Glomerular visceral epithelial cell (primary cell): ENCODE measurements at regions not wholly inside any gene's neighbourhood (a gene's known extent, or its start where the extent isn't known, plus 50 kb on each side); places are given as distances from the start of the nearest gene placed in this dataset.

ENCODE experiments used
- DNase-seq: peaks from one replicate; pipeline ENCODE4 v3.0.0-alpha.2; 2016; ENCODE audit errors: extremely low spot score

- no peak for DNase-seq
Observed at GRCh38 chr2:19036091-19036490, 322.3 kb downstream of the OSR1 start.

- no peak for DNase-seq
Observed at GRCh38 chr2:19035238-19035637, 323.2 kb downstream of the OSR1 start.

GRCh38 chr2:19033240-19033639, 325.2 kb downstream of the OSR1 start:
- DNase-seq: no peak

DNA sequence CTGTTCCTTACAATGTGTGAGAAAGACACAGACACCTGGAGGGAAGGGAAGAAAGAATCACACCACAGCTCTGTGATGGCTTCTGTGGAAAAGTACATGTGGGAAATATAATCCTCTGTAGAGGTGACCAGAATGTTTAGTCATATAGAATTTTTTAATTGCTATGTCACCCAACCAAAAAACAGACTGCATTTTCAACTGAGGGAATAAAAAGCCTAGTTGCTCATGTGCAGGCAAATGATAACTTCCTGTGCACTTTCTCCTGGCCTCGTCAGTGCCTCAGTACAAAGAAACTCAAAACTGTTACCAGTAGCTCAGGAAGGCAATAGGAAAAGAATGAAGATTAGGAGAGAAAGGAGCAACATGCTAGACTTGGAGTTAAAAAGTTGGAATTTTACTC, 326.8 kb downstream of the OSR1 start:
- no peak for DNase-seq

- no peak for DNase-seq
Observed at GRCh38 chr2:19029655-19030054, 328.8 kb downstream of the OSR1 start.

DNA sequence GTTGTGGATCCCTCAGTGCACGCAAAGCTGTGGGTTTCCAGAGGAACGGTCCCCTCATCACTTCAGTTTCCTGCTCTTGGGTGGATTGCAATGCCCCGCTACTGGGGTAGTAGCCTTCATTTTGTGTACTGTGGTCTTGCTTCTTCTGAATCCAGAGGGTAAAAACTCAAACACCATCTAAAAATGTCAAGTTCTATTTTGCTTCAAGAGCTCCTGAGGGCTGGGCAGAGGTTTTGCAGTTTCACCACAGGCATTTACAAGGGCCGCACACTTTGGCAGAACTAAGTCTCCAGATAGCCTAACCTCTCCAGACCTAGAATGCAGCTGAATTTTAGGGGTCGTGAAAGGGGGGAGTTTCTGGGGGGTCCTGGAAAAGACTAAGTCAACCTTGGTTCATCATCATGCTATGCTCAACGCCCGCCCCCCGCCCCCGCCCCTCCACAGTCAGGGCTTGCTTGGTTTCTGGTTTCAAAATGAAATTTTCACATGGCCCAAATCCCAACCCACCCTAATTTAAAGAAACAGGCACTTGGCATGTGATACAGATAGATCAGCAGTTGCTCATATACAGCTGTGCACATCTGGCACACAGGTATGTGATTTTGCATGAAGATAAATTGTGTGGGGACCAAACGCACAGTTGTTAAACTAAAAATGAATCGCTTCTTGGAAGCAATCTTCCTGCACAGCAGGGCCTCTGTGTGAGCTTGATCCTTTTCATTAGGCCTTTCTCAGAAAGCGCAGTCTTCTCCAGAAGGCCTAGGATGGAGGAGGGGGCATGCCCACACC, 329.6 kb downstream of the OSR1 start:
- DNase-seq: no peak

- DNase-seq: no peak
Observed at GRCh38 chr2:19027626-19028025, 330.8 kb downstream of the OSR1 start.

DNA sequence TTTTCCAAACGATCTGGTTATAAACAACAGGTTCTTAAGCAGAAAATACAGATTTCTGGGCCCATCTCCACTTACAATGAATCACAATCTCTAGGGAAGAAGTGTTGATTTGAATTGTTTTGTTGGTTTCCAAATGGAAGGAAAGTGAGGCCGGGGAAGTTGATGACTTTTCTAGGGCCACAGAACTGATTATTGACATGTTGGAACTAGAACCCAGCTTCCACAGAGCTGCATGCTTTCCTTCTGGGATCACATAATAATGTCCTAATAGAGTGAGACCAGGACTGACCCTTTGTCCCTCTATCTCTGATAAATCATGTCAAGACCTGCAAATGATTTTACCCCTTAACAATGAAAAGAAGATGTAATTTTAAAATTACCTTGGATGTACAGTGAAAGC, 332.2 kb downstream of the OSR1 start:
- DNase-seq: no peak

GRCh38 chr2:19022334-19022733, 336.1 kb downstream of the OSR1 start:
- DNase-seq: no peak

- DNase-seq: no peak
Observed at GRCh38 chr2:19021721-19022120, 336.7 kb downstream of the OSR1 start.

DNA sequence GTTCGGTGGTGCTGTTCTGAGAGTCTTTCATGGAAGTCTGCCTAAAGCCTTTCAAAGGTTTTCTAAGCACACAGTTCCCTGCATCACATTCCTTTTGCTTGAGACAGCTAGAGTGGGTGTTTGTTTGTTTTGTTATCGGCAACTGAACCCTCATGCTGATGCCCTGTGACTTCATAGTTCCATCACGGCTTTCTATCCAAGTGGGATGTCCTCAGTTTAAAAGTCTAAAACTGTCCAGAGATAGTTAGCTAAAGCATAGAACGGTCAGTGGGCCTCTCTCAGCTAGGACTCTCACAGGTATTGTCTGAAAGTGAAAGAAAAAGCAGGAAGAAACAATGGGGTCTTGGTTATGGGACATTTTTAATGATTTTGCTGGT, 337.3 kb downstream of the OSR1 start:
- no peak for DNase-seq

GRCh38 chr2:19020144-19021099, 338.0 kb downstream of the OSR1 start:
- no peak for DNase-seq

DNA sequence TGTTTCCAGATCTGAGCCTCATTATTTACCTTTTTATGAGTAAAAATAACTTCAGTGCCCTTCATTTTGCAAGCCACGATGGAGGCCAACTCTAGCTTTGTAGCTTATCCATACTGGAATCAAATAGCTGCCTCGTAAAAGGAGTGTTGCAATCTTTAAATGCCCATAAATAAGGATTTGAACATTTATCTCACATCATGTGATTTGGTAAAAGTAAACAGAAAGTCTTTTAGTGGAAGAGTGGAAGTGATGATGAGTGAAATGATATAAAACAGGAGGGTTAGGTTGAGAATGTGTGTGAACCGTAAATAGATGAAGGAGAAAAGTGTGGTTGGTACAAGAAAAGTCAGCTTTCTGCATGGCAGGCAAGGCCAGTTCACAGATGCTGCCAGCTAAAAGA, 348.9 kb downstream of the OSR1 start:
- DNase-seq: no peak

DNA sequence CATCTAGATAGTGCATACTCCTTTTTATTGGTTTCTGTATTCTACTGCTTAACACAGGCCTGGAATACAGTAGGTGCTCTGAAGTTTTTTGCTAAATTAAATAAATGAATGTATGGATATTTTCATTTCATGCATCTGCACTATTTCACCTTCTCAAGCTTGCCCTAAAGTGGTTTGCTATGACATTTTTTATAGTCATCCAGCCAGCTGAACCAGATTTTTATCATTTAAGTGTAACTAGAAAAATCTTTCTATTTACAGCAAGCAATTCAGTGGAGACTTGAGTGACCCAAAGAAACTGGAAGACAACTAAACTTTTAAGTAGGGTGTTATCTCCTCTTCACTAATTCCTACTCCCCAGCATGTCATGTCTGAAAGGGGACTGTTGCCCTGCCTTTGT, 354.9 kb downstream of the OSR1 start:
- no peak for DNase-seq

GRCh38 chr2:19000776-19001175, 357.6 kb downstream of the OSR1 start:
- DNase-seq: no peak

DNA sequence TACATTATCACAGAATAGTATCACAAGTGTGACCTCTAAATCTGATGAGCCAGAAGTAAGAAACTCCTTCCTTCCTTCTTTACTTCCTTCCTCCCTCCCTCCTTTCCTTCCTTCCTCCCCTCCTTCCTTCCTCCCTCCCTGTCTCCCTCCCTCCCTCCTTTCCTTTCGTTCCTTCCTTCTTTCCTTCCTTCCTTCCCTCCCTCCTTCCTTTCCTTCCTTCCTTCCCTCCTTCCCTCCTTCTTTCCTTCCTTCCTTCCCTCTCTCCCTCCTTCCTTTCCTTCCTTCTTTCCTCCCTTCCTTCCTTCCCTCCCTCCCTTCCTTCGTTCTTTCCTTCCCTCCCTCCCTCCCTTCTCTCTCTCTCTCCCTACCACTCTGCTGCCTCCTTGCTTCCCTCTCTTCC, 359.2 kb downstream of the OSR1 start:
- no peak for DNase-seq

DNA sequence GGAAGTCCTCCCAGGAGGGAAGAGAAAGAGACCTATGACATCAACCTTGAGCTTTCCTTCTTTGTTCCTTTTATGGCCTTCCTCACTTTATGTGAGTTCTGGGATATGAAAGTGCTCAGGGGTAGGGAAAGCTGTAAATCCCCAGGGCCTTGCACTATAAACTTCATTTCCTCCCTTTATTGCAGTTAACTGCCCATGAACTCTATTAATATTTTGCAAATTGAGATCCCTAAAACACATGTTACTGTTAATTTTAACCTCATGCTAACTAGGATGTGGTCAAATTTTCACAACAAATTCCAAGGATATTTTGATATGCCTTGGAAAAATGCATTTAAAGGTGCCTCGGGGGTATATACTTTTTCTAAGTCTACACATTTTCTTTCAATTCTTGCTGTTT, 359.9 kb downstream of the OSR1 start:
- no peak for DNase-seq

- no peak for DNase-seq
Observed at GRCh38 chr2:18993756-18994338, 364.6 kb downstream of the OSR1 start.

GRCh38 chr2:18991177-18992168, 366.9 kb downstream of the OSR1 start:
- DNase-seq: peak; percentile 37

- DNase-seq: no peak
Observed at GRCh38 chr2:18988631-18989232, 369.7 kb downstream of the OSR1 start.

GRCh38 chr2:18987592-18988073, 370.8 kb downstream of the OSR1 start:
- DNase-seq: peak; percentile 74
